Liver (tissue), 8 donors: ENCODE measurements at regions not wholly inside any gene's neighbourhood (a gene's known extent, or its start where the extent isn't known, plus 50 kb on each side); places are given as distances from the start of the nearest gene placed in this dataset.

ENCODE experiments used
- DNase-seq: peaks from one replicate; pipeline ENCODE4 v3.0.0-alpha.2; 2017; ENCODE audit warnings: low spot score
- H3K27ac ChIP-seq, 2 donors: one replicate each; pipeline ENCODE4 v1.7.0; 2013; ENCODE audit warnings: inconsistent platforms in 2 of 2, low read length in 2 of 2, control low read depth in 1 of 2, low read depth in 1 of 2, mild to moderate bottlenecking in 1 of 2
- H3K27me3 ChIP-seq, 4 donors: one replicate each; pipeline versions ENCODE4 v1.6.1 to v1.7.0; 2013; ENCODE audit warnings: low read length in 3 of 4, inconsistent platforms in 1 of 4, mild to moderate bottlenecking in 1 of 4, moderate library complexity in 1 of 4; ENCODE audit not compliant: control insufficient read depth in 4 of 4, insufficient read depth in 4 of 4
- H3K36me3 ChIP-seq, 4 donors: one replicate each; pipeline versions ENCODE4 v1.6.1 to v1.7.0; 2013; ENCODE audit warnings: low read length in 3 of 4, mild to moderate bottlenecking in 3 of 4, low read depth in 1 of 4, moderate library complexity in 1 of 4; ENCODE audit not compliant: control insufficient read depth in 4 of 4, insufficient read depth in 3 of 4
- H3K4me1 ChIP-seq, 4 donors: one replicate each; pipeline versions ENCODE4 v1.6.1 to v1.7.0; 2013; ENCODE audit warnings: low read length in 3 of 4, mild to moderate bottlenecking in 3 of 4, moderate library complexity in 1 of 4; ENCODE audit not compliant: control insufficient read depth in 4 of 4, insufficient read depth in 4 of 4
- H3K4me3 ChIP-seq, 3 donors: one replicate each; pipeline versions ENCODE4 v1.6.1 to v1.7.0; 2013; ENCODE audit warnings: low read length in 3 of 3, control low read depth in 1 of 3, low read depth in 1 of 3, mild to moderate bottlenecking in 1 of 3
- H3K9ac ChIP-seq, 2 donors: one replicate each; pipeline ENCODE4 v1.7.0; 2013; ENCODE audit warnings: low read length in 2 of 2, mild to moderate bottlenecking in 2 of 2, moderate library complexity in 2 of 2, control low read depth in 1 of 2, low read depth in 1 of 2
- H3K9me3 ChIP-seq, 4 donors: one replicate each; pipeline versions ENCODE4 v1.6.1 to v1.7.0; 2013; ENCODE audit warnings: low read length in 3 of 4; ENCODE audit not compliant: control insufficient read depth in 4 of 4
- CTCF ChIP-seq: fragments of 150-350 bp; IDR thresholded peaks from 2 replicates; pipeline ENCODE4 v1.5.1; 2017; ENCODE audit warnings: improper control_type of control experiment, low read depth, low read length; ENCODE audit not compliant: missing input control
- EGR1 ChIP-seq, 2 donors: IDR thresholded peaks; 2 replicates each; pipeline ENCODE4 v1.6.1; 2016 to 2018; ENCODE audit warnings: antibody characterized with exemption in 2 of 2, low read depth in 2 of 2
- HNF4G ChIP-seq: IDR thresholded peaks from 2 replicates; pipeline ENCODE4 v1.6.1; 2016; ENCODE audit warnings: antibody characterized with exemption
- NR2F2 ChIP-seq: IDR thresholded peaks from 2 replicates; pipeline ENCODE4 v1.6.1; 2016; ENCODE audit warnings: antibody characterized with exemption
- RAD21 ChIP-seq, 2 donors: IDR thresholded peaks; 2 replicates each; pipeline ENCODE4 v1.6.1; 2016; ENCODE audit warnings: antibody characterized with exemption in 2 of 2, mild to moderate bottlenecking in 2 of 2
- SP1 ChIP-seq: IDR thresholded peaks from 2 replicates; pipeline ENCODE4 v1.6.1; 2018; ENCODE audit warnings: antibody characterized with exemption, mild to moderate bottlenecking
- WGBS: extraction: QIAGEN DNeasy Blood & Tissue Kit; methylation state at CpG from one replicate; pipeline ENCODE4 v1.1.7; 2013; 5-methylcytosine and 5-hydroxymethylcytosine counted together
- donor health status: healthy.
- donor health status: healthy.
- donor health status: healthy.
- donor health status: healthy.
- donor health status: healthy.

- Histone ChIP-seq H3K36me3 (no peaks in the 10 kb centered on the region), H3K4me3 (no peak overlapping the region), H3K27ac (no peak overlapping the region), H3K9ac (no peak overlapping the region), H3K27me3 (no peaks in the 10 kb centered on the region), H3K4me1 (no peaks in the 10 kb centered on the region), H3K9me3 (no peaks in the 10 kb centered on the region)
- TF ChIP-seq EGR1 (IDR thresholded peaks at IDR 0.05; ENCODE audit: low read depth in 2 of 2) (no peak), HNF4G (no peak), CTCF (no peak), NR2F2 (no peak), SP1 (no peak), RAD21 (IDR thresholded peaks at IDR 0.05) (no peak)
- DNase-seq, result no peak
- 87% methylated on average over 2 of the region's 2 CpGs for WGBS
These were observed 50.2 kb upstream of the PGRMC2 start for GRCh38 chr4:128337863-128338262.
